ENCODE measurements at regions not wholly inside any gene's neighbourhood (a gene's known extent, or its start where the extent isn't known, plus 50 kb on each side); places are given as distances from the start of the nearest gene placed in this dataset.

DNA sequence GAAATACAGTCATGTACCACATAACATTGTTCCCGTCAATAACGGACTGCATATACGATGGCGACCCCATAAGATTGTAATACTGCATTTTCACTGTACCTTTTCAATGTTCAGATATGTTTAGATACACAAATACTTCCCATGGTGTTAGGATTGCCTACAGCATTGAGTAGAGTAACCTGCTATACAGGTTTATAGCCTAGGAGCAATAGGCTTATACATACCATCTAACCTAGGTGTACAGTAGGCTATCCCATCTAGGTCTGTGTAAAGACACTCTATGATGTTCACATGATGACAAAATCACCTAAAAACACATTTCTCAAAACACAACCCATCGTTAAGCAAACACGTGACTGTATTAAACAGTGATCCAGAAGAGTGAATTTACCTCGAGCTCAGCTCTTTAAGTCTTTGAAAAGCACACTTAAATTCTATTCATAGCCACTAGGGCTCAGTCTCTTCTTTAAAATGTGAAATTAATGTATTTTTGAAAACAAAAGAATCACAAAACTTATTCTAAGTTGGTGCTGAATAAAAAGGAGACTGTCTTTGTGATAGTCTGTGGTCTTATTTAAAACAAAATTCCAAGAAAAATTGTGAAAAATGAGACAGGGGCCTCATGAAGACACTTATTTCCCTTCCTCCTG is 239.1 kb upstream of the ARID2 start:
- no peak overlapping the region for H3K4me3 ChIP-seq (ENCODE audit: low read depth, low read length)
- TF ChIP-seq, protein P1, sequence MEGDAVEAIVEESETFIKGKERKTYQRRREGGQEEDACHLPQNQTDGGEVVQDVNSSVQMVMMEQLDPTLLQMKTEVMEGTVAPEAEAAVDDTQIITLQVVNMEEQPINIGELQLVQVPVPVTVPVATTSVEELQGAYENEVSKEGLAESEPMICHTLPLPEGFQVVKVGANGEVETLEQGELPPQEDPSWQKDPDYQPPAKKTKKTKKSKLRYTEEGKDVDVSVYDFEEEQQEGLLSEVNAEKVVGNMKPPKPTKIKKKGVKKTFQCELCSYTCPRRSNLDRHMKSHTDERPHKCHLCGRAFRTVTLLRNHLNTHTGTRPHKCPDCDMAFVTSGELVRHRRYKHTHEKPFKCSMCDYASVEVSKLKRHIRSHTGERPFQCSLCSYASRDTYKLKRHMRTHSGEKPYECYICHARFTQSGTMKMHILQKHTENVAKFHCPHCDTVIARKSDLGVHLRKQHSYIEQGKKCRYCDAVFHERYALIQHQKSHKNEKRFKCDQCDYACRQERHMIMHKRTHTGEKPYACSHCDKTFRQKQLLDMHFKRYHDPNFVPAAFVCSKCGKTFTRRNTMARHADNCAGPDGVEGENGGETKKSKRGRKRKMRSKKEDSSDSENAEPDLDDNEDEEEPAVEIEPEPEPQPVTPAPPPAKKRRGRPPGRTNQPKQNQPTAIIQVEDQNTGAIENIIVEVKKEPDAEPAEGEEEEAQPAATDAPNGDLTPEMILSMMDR (conservative IDR thresholded peaks at IDR 0.05; ENCODE audit: low read depth, low read length): no peak
- no peak for DNase-seq (ENCODE audit: low read depth)

DNA sequence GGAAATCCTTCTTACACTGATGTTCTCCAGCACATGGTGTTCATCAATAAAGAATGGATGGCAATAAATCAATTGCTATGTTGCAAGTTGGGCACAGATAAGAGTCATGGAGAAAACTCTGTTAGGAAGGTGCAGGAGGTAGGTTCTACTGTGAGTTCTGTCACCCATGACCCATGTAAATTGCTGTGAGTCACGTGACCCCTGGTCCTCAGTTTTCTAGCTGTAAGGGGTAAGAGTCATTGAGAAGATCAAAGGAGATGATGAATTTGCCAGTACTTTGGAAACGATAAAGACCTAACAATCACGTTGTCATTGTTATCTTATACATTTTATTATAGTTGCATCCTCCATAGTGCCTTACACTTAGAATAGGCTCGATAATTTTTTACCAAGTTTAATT is 235.2 kb upstream of the ARID2 start:
- no peak for DNase-seq (ENCODE audit: low read depth)
- H3K4me3 ChIP-seq (ENCODE audit: low read depth, low read length): no peak overlapping the region
- TF ChIP-seq, protein P1 (conservative IDR thresholded peaks at IDR 0.05; ENCODE audit: low read depth, low read length): no peak

DNA sequence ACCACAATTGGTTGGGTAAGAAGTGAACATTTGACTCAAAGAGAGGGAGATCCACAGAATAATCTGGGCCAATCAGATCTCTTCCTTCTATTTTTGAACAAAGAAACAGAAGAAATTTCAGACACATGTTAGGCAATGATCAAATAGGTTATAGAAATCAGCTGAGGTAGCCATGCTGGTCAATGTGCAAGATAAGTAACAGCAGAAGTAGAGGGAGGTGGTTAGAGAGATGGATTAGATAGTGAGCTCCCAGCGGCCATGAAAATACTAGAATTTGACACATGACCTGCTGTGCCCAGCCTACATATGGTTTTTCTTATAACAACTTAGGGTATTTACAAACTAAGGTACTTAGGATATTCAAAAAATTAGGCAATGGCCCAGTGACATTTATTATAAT is 230.9 kb upstream of the ARID2 start:
- TF ChIP-seq, protein P1 (conservative IDR thresholded peaks at IDR 0.05; ENCODE audit: low read depth, low read length): no peak
- no peak for DNase-seq (ENCODE audit: low read depth)
- H3K4me3 ChIP-seq (ENCODE audit: low read depth, low read length): no peak overlapping the region

DNA sequence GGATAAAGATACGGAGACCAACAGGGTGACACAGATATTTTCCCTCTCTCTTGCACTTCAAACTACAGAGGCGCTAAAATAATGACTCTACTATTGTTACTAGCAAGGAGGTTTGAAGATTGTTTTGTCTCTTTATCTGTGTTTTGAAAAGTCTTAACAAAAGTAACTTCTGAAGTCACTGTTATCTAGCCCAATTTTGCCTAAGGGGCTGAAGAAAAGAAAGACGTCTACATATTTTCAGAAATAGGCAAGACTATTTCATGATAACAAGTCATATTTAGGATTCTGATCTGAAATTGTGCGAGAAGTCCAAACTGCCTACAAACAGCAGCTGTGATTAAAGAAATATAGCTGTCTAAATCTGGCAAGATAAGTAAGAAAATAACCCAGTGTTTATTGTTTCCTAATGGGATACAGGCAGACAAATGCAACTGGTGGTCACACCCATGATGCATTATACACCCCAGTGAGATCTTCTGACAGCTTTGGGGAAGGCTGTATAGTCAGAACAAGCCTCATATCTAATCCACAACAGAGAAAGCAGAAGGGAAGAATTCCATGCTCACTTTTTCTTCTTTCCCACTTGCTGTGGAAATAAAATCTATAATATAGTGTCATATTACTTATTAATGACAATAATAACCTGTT is 226.9 kb upstream of the ARID2 start:
- no peak overlapping the region for H3K4me3 ChIP-seq (ENCODE audit: low read depth, low read length)
- TF ChIP-seq, protein P1 (conservative IDR thresholded peaks at IDR 0.05; ENCODE audit: low read depth, low read length): no peak
- DNase-seq (ENCODE audit: low read depth): no peak

DNA sequence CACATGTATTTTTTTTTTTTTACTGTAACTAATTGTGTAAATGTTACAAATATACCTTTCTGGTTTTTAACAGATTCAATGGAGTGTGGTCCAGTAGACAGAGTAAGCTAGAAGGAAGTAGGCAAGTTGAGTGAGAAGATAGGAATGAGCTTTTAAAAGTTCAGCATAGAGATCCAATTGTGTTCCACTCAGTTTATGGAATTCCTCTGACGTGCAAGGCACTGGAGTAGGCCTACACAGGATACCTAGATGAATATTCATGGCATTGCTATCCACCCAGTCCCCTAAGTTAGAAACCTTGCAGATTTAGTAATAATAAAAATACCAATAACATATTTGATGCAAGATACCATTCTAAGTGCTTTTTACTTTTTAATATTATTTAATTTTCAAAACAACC is 225.6 kb upstream of the ARID2 start:
- no peak overlapping the region for H3K4me3 ChIP-seq (ENCODE audit: low read depth, low read length)
- DNase-seq (ENCODE audit: low read depth): no peak
- TF ChIP-seq, protein P1 (conservative IDR thresholded peaks at IDR 0.05; ENCODE audit: low read depth, low read length): no peak

DNA sequence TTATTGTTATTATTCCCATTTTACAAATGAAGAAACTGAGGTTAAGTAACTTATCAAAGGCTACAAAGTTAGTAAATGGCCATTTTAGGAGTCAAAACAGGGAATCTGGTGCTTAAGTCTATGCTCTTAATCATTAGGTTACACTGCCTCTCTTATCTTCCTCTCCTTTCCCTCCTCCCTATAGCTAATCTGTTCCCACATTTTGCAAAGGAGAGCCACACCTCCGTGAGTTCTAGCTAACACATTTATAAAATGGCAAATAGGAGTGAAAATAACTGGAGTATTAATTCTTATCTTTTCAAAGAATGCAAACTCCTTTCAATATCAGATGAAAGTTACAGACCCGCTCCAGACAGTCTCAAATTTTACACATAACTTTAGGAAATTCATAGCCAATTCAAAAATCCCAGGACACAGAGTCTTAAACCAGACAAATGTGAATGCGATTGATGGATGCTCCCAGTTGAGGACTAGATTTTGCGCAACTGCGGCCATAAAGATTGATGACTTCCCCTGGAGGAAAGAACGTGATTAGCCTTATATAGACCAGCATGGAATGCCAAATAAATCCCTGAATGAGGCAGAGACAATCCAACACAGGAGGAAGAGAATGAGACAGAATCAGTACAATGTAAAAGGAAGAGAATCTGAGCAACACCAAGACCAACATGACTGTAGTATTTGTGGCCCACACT is 225.0 kb upstream of the ARID2 start:
- DNase-seq (ENCODE audit: low read depth): no peak
- TF ChIP-seq, protein P1 (conservative IDR thresholded peaks at IDR 0.05; ENCODE audit: low read depth, low read length): no peak
- no peak overlapping the region for H3K4me3 ChIP-seq (ENCODE audit: low read depth, low read length)
